A549 (cell line): ENCODE measurements at regions not wholly inside any gene's neighbourhood (a gene's known extent, or its start where the extent isn't known, plus 50 kb on each side); places are given as distances from the start of the nearest gene placed in this dataset.

Experiments
- ATAC-seq, 2 experiments: fragments of 200-7000 bp in 1 of 2; fragments of >200 bp in 1 of 2; cut with Nextera tagmentation in 1 of 2; cut with Tn5 transposase in 1 of 2; 3 replicates each; pipeline versions ENCODE4 v1.8.0 to v1.9.1; 2018 to 2020; ENCODE audit warnings: mild to moderate bottlenecking in 1 of 2, moderate library complexity in 1 of 2
- CTCF ChIA-PET: fragments of 300-600 bp; sonication (Branson Sonifier 250); formaldehyde crosslinking; extraction: SDS; loops from one replicate; lab custom pipeline; 2021; ENCODE audit warnings: antibody characterized with exemption, inconsistent platforms; lab: Yijun Ruan, JAX
- POLR2A ChIA-PET: fragments of 350-600 bp; formaldehyde crosslinking; extraction: SDS; loops from one replicate; lab custom pipeline; 2021; ENCODE audit warnings: antibody characterized with exemption, inconsistent platforms; lab: Yijun Ruan, JAX
- DNase-seq, 2 experiments: peaks; one replicate each; pipeline versions ENCODE4 v3.0.0 to v3.0.0-alpha.2; 2011 to 2016; ENCODE audit warnings: low read depth in 1 of 2, low spot score in 1 of 2
- FAIRE-seq: peaks from 2 replicates; lab custom pipeline; 2011; peaks lifted over from hg19 to GRCh38; lab: Jason Lieb, UNC
- H3K27ac ChIP-seq, 2 experiments: fragments of >200 bp; sonication (Bioruptor Twin); formaldehyde crosslinking; 3 replicates each; pipeline ENCODE4 v1.5.1; 2016 to 2017
- H3K4me1 ChIP-seq: fragments of >200 bp; sonication (Bioruptor Twin); formaldehyde crosslinking; 3 replicates; pipeline ENCODE4 v1.6.1; 2016
- H3K4me2 ChIP-seq: fragments of >200 bp; sonication (Bioruptor Twin); formaldehyde crosslinking; 3 replicates; pipeline ENCODE4 v1.6.1; 2016
- H3K4me3 ChIP-seq: fragments of >200 bp; sonication (Bioruptor Twin); formaldehyde crosslinking; 3 replicates; pipeline ENCODE4 v1.5.1; 2016
- H3K9me3 ChIP-seq: fragments of >200 bp; sonication (Bioruptor Twin); formaldehyde crosslinking; 3 replicates; pipeline ENCODE4 v1.6.1; 2016
- BCL3 ChIP-seq: fragments of >200 bp; sonication (Bioruptor Twin); formaldehyde crosslinking; IDR thresholded peaks from 3 replicates; pipeline ENCODE4 v1.6.1; 2016
- CBX2 ChIP-seq: fragments of 200-600 bp; sonication (generic); IDR thresholded peaks from 2 replicates; pipeline ENCODE4 v1.6.1; 2016; ENCODE audit warnings: low read depth, mild to moderate bottlenecking, borderline replicate concordance
- CBX8 ChIP-seq: fragments of 200-600 bp; sonication (generic); IDR thresholded peaks from 2 replicates; pipeline ENCODE4 v1.6.1; 2016
- CEBPB ChIP-seq, 2 experiments: fragments of >200 bp in 1 of 2; sonication (Bioruptor Twin) in 1 of 2; formaldehyde crosslinking in 1 of 2; IDR thresholded peaks; 2 replicates each; pipeline ENCODE4 v1.6.1; 2012 to 2016
- CHD4 ChIP-seq: fragments of 200-600 bp; sonication (generic); IDR thresholded peaks from 2 replicates; pipeline ENCODE4 v1.6.1; 2016; ENCODE audit warnings: antibody characterized with exemption, mild to moderate bottlenecking, borderline replicate concordance
- CTCF ChIP-seq: fragments of >200 bp; sonication (Bioruptor Twin); formaldehyde crosslinking; IDR thresholded peaks from 3 replicates; pipeline ENCODE4 v1.5.1; 2016
- E2F6 ChIP-seq: IDR thresholded peaks from 2 replicates; pipeline ENCODE4 v1.6.1; 2012; ENCODE audit warnings: low read depth, borderline replicate concordance
- EHF ChIP-seq: fragments of 250-450 bp; sonication (Bioruptor Pico); IDR thresholded peaks from 2 replicates; pipeline ENCODE4 v1.5.0; 2020; ENCODE audit warnings: mild to moderate bottlenecking
- EP300 ChIP-seq, 2 experiments: fragments of >200 bp; sonication (Bioruptor Twin); formaldehyde crosslinking; IDR thresholded peaks; 2 replicates in 1 of 2; 3 replicates in 1 of 2; pipeline ENCODE4 v1.6.1; 2016 to 2017
- ESRRA ChIP-seq: fragments of 150-350 bp; IDR thresholded peaks from 2 replicates; pipeline ENCODE4 v1.6.1; 2014; ENCODE audit warnings: mild to moderate bottlenecking, low read length, borderline replicate concordance
- FOSB ChIP-seq: fragments of 250-450 bp; sonication (Bioruptor Pico); IDR thresholded peaks from 2 replicates; pipeline ENCODE4 v1.5.0; 2020; ENCODE audit warnings: mild to moderate bottlenecking, moderate library complexity
- FOSL2 ChIP-seq, 2 experiments: fragments of 450-650 bp in 1 of 2; fragments of >200 bp in 1 of 2; sonication (Bioruptor Twin) in 1 of 2; formaldehyde crosslinking; IDR thresholded peaks; 2 replicates each; pipeline versions ENCODE4 v1.5.0 to v1.6.1; 2016 to 2020; ENCODE audit warnings: mild to moderate bottlenecking in 1 of 2, moderate library complexity in 1 of 2
- FOXS1 ChIP-seq: fragments of 250-450 bp; sonication (Bioruptor Pico); IDR thresholded peaks from 2 replicates; pipeline ENCODE4 v1.5.0; 2020; ENCODE audit warnings: mild to moderate bottlenecking, moderate library complexity
- GATA3 ChIP-seq: IDR thresholded peaks from 2 replicates; pipeline ENCODE4 v1.6.1; 2012; ENCODE audit warnings: borderline replicate concordance
- HES2 ChIP-seq: fragments of >200 bp; sonication (Bioruptor Twin); formaldehyde crosslinking; IDR thresholded peaks from 2 replicates; pipeline ENCODE4 v1.6.1; 2016
- HEYL ChIP-seq: fragments of 250-450 bp; sonication (Bioruptor Pico); IDR thresholded peaks from 2 replicates; pipeline ENCODE4 v1.8.0; 2021; ENCODE audit warnings: mild to moderate bottlenecking, moderate library complexity
- HOXA7 ChIP-seq: fragments of 250-450 bp; sonication (Bioruptor Pico); IDR thresholded peaks from 2 replicates; pipeline ENCODE4 v1.5.0; 2020; ENCODE audit warnings: mild to moderate bottlenecking, moderate library complexity
- HOXB5 ChIP-seq: fragments of 250-450 bp; sonication (Bioruptor Pico); IDR thresholded peaks from 2 replicates; pipeline ENCODE4 v1.5.0; 2020; ENCODE audit warnings: mild to moderate bottlenecking, moderate library complexity
- JUN ChIP-seq, 2 experiments: fragments of >200 bp; sonication (Bioruptor Twin); formaldehyde crosslinking; IDR thresholded peaks; 2 replicates in 1 of 2; 3 replicates in 1 of 2; pipeline ENCODE4 v1.6.1; 2016 to 2017
- JUNB ChIP-seq: fragments of >200 bp; sonication (Bioruptor Twin); formaldehyde crosslinking; IDR thresholded peaks from 2 replicates; pipeline ENCODE4 v1.6.1; 2016
- KDM5A ChIP-seq: fragments of 200-600 bp; sonication (generic); IDR thresholded peaks from 2 replicates; pipeline ENCODE4 v1.6.1; 2016; ENCODE audit warnings: antibody characterized with exemption, mild to moderate bottlenecking
- MAFK ChIP-seq: fragments of 450-650 bp; IDR thresholded peaks from 2 replicates; pipeline ENCODE4 v1.6.1; 2014; ENCODE audit not compliant: partially characterized antibody
- MAX ChIP-seq: IDR thresholded peaks from 2 replicates; pipeline ENCODE4 v1.6.1; 2012
- MYC ChIP-seq: IDR thresholded peaks from 2 replicates; pipeline ENCODE4 v1.6.1; 2012; ENCODE audit warnings: mild to moderate bottlenecking, inconsistent platforms, low read length, improper control_type of control experiment, borderline replicate concordance
- NPAS2 ChIP-seq: fragments of 250-450 bp; sonication (Bioruptor Pico); IDR thresholded peaks from 2 replicates; pipeline ENCODE4 v1.8.0; 2022; ENCODE audit warnings: mild to moderate bottlenecking, moderate library complexity, borderline replicate concordance
- PBX3 ChIP-seq: IDR thresholded peaks from 2 replicates; pipeline ENCODE4 v1.6.1; 2012
- PHF8 ChIP-seq: fragments of 200-600 bp; sonication (generic); IDR thresholded peaks from 2 replicates; pipeline ENCODE4 v1.6.1; 2016; ENCODE audit warnings: low read depth, mild to moderate bottlenecking, antibody characterized with exemption, moderate library complexity, borderline replicate concordance
- RAD21 ChIP-seq, 2 experiments: fragments of >200 bp in 1 of 2; sonication (Bioruptor Twin) in 1 of 2; formaldehyde crosslinking in 1 of 2; IDR thresholded peaks in 1 of 2; conservative IDR thresholded peaks in 1 of 2; 2 replicates in 1 of 2; 3 replicates in 1 of 2; pipeline ENCODE4 v1.6.1; 2012 to 2018; ENCODE audit warnings: inconsistent platforms in 1 of 2
- RARB ChIP-seq: fragments of 250-450 bp; sonication (Bioruptor Pico); IDR thresholded peaks from 2 replicates; pipeline ENCODE4 v1.8.0; 2021; ENCODE audit warnings: mild to moderate bottlenecking, moderate library complexity
- RCOR1 ChIP-seq: fragments of 150-350 bp; IDR thresholded peaks from 2 replicates; pipeline ENCODE4 v1.6.1; 2014; ENCODE audit warnings: antibody characterized with exemption, low read length, low read depth
- RNF2 ChIP-seq: fragments of 200-600 bp; sonication (generic); IDR thresholded peaks from 2 replicates; pipeline ENCODE4 v1.6.1; 2016; ENCODE audit warnings: low read depth, mild to moderate bottlenecking, antibody characterized with exemption, moderate library complexity, borderline replicate concordance
- SMC3 ChIP-seq: fragments of >200 bp; sonication (Bioruptor Twin); formaldehyde crosslinking; IDR thresholded peaks from 3 replicates; pipeline ENCODE4 v1.6.1; 2018; ENCODE audit warnings: inconsistent platforms
- USF2 ChIP-seq: fragments of 450-650 bp; IDR thresholded peaks from 2 replicates; pipeline ENCODE4 v1.6.1; 2014; ENCODE audit warnings: antibody characterized with exemption
- ZC3H11A ChIP-seq: fragments of 450-650 bp; IDR thresholded peaks from 2 replicates; pipeline ENCODE4 v1.6.1; 2014; ENCODE audit warnings: antibody characterized with exemption, mild to moderate bottlenecking
- ZSCAN20 ChIP-seq: fragments of 250-450 bp; sonication (Bioruptor Pico); IDR thresholded peaks from 2 replicates; pipeline ENCODE4 v1.8.0; 2022; ENCODE audit warnings: mild to moderate bottlenecking, moderate library complexity
- WGBS: methylation state at CpG from one replicate; pipeline ENCODE4 v1.1.6; 2017; ENCODE audit errors: missing lambda C conversion rate; 5-methylcytosine and 5-hydroxymethylcytosine counted together

- WGBS: 2% methylated on average over 5 of the region's 5 CpGs
- POLR2A ChIA-PET: interaction anchor here (1.8 kb wide), 1 partner anchor 51 kb away, joined by 9 read pairs; the partner anchor contains the start of gene EHBP1
- H3K27ac ChIP-seq: peak overlapping the region; percentile 74 to 83
- no peak overlapping the region; the same call in 2 of the 3 replicates for H3K4me3 ChIP-seq
- peak overlapping the region; percentile 67 for H3K4me2 ChIP-seq
- FAIRE-seq (peak; percentile 94), DNase-seq (peak; percentile 35 to 92), ATAC-seq (peak; percentile 91 to 93)
- peaks cover 14% of the 10 kb centered on the region for H3K9me3 ChIP-seq
- H3K4me1 ChIP-seq: peaks cover 24% of the 10 kb centered on the region
- CTCF ChIA-PET: interaction anchor here (0.9 to 1.4 kb wide), 2 partner anchors 18 to 197 kb away, joined by 3 to 6 read pairs; no protein-coding TSS in a partner anchor
- TF ChIP-seq ZC3H11A (no peak), PBX3 (no peak), EHF (CRISPR knock-in tag) (no peak), PHF8 (no peak), FOSL2 (IDR thresholded peaks at IDR 0.05) (peak; percentile 75), FOSL2 (CRISPR knock-in tag; IDR thresholded peaks at IDR 0.05) (peak; percentile 89), NPAS2 (no peak), MAFK (peak; percentile 79), HOXB5 (CRISPR knock-in tag) (no peak), BCL3 (peak; percentile 77; the same call in 1 of the 3 replicates), HOXA7 (CRISPR knock-in tag) (no peak), EP300 (IDR thresholded peaks at IDR 0.05) (peak; percentile 82 to 89; a peak in 4 of 5 replicates), GATA3 (peak; percentile 87), JUN (IDR thresholded peaks at IDR 0.05) (peak; percentile 78 to 93; a peak in 4 of 5 replicates), RARB (0 out of 2 replicates have a peak, but pooled peaks have one; percentile 42), CHD4 (no peak), RAD21 (conservative IDR thresholded peaks at IDR 0.05 in 1 of 2, IDR thresholded peaks at IDR 0.05 in 1 of 2) (peak; percentile 5 to 62; a peak in 4 of 5 replicates), MAX (peak; percentile 83), ESRRA (peak; percentile 82; the same call in 1 of the 2 replicates), CBX8 (no peak), CBX2 (no peak), USF2 (no peak), ZSCAN20 (CRISPR knock-in tag) (no peak), SMC3 (peak; percentile 60; the same call in 2 of the 3 replicates), RNF2 (no peak), KDM5A (no peak), E2F6 (no peak), CEBPB (IDR thresholded peaks at IDR 0.05) (peak; percentile 90 to 96), CTCF (no peak), FOSB (CRISPR knock-in tag) (no peak), HEYL (no peak), FOXS1 (CRISPR knock-in tag) (no peak), JUNB (peak; percentile 80), RCOR1 (no peak; the same call in 1 of the 2 replicates), MYC (peak; percentile 69; the same call in 1 of the 2 replicates), HES2 (peak; percentile 59; the same call in 1 of the 2 replicates)
These were observed 51.7 kb upstream of the EHBP1 start for GRCh38 chr2:62653582-62654422.
